GM18511 (cell line): ENCODE measurements at regions not wholly inside any gene's neighbourhood (a gene's known extent, or its start where the extent isn't known, plus 50 kb on each side); places are given as distances from the start of the nearest gene placed in this dataset.
"Not testable (repeated sequence)": the region's sequence is repeated elsewhere in the genome, so short reads cannot be mapped to it uniquely, and the experiment has no call there.

ENCODE experiments used
- ATAC-seq: cut with Tn5 transposase; IDR thresholded peaks from one replicate; pipeline ENCODE4 v1.9.1; 2021; ENCODE audit warnings: mild to moderate bottlenecking, moderate library complexity; ENCODE audit not compliant: unreplicated experiment

DNA sequence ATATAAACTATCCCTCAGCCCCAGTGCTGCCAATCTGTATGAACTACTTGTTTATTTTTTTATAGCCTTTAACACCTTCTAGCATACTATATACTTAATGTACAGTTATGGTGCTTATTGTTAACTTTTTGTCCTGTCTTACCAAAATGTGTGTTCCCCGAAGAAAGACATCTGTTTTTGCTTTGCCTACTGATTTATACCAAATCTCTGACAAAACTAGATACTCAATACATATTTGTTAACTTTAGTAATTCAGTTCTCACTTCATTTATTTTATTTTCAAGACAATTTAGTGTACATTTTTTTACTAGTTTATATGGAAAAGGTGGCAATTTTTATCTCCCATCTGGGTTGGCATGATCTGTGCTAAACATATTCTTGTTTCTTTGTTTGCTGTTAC, 824.3 kb upstream of the ATXN8OS start:
- ATAC-seq: no peak

DNA sequence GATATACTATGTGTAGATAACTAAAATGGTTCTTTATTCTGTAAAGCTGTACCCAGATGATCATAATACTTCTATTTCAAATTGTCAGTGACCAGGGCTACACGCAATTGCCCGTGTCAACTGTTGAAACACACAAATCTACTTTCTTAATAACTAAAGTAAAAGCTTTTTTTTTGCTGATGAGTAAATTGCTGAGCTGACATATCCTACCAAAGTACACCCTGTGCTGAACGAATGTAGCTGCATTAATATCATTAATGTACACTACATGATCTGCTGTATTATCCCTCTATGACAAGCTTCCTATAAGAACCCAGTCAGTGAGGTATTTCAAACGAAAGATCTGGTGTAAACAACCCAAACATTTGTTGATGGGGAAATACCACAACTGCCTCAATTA, 827.2 kb upstream of the ATXN8OS start:
- ATAC-seq: no peak

DNA sequence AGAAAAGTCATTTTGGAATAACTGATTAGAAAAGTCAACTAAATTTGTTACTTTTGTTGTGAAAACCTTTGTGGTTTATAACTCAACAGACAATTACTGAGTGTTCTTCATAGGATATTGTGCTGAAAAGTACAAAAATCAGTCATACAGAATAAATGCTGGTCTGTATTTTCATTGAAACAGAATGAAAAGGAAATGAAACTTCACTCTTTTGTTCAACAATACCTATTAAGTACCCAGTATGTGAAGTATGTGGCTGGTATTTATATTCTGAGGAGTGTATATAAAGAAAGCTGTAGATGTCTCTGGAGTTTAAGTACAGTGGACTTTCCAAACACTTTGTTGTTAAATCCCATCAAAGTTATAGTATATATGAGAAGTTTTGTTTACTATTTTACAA, 828.4 kb upstream of the ATXN8OS start:
- no peak for ATAC-seq

- ATAC-seq: no peak
Measured at GRCh38 chr13:69274231-69274630, 833.4 kb upstream of the ATXN8OS start.

- ATAC-seq: no peak
Measured at GRCh38 chr13:69264362-69265334, 843.0 kb upstream of the ATXN8OS start.

DNA sequence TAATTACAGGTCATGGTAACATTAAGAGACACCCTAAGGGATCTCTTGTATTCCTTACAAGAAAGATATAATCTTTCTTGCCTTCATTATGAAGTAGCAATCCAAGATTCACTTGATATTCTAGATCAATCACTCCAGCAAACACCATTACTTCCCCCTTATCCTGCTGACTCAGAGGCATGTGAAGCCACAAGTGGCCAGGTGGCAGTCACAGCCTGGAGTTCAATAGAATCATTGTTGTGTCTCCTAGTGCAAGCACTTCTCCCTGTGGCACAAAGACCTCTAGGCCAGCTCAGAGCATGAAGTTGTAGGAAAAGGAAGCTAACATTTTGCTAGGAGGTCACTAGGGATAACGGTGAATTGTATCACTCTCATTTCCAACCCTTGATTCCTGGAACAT, 864.3 kb upstream of the ATXN8OS start:
- no peak for ATAC-seq

- ATAC-seq: no peak
Measured at GRCh38 chr13:69234171-69234570, 873.5 kb upstream of the ATXN8OS start.

DNA sequence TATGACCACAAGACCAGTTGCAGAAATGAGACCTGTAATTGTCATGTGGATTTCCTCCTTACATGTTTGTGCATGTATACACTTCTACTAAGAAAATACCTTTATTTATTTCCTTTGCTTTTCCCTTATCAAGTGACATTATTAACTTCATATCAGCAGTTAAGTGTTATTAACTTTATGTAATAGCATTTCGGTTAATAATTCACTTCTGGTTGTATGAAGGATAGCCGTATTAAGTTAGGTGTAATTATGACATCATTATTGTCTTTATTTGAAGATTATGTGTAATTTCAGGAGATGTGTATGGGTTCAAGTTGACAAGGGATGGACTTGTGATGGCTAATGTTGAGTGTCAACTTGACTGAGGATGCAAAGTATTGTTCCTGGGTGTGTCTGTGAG, 881.2 kb upstream of the ATXN8OS start:
- ATAC-seq: no peak

DNA sequence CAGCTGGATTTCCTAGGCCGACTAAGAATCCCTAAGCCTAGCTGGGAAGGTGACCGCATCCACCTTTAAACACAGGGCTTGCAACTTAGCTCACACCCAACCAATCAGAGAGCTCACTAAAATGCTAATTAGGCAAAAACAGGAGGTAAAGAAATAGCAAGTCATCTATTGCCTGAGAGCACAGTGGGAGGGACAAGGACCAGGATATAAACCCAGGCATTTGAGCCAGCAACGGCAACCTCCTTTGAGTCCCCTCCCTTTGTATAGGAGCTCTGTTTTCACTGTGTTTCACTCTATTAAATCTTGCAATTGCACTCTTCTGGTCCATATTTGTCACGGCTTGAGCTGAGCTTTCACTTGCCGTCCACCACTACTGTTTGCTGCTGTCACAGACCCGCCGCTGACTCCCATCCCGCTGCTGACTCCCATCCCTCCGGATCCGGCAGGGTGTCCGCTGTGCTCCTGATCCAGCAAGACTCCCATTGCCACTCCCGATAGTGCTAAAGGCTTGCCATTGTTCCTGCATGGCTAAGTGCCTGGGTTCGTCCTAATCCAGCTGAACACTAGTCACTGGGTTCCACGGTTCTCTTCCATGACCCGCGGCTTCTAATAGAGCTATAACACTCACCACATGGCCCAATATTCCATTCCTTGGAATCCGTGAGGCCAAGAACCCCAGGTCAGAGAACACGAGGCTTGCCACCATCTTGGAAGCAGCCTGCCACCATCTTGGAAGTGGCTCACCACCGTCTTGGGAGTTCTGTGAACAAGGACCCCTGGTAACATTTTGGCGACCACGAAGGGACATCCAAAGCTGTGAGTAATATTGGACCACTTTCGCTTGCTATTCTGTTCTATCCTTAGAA, 885.8 kb upstream of the ATXN8OS start:
- ATAC-seq: not testable (repeated sequence)

GRCh38 chr13:69213396-69213795, 894.2 kb upstream of the ATXN8OS start:
- ATAC-seq: no peak

DNA sequence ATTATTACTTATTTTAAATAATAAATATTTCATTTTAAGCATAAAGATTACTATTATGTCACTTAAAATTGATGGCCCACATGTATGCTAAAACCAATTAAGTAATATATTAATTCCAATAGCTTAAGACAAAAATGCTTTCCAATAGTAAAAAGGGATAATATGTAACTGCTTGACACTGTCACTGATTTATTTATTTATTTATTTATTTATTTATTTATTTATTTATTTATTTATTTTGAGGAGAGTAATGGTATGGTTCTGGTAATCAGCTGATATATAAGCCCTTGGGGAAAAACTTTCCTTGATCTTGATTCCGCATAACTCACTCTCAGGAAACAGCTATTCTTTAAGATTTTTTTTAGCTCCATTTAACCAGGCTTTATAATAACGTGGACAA, 903.0 kb upstream of the ATXN8OS start:
- no peak for ATAC-seq

- ATAC-seq: no peak
Measured at GRCh38 chr13:69202996-69203395, 904.6 kb upstream of the ATXN8OS start.

DNA sequence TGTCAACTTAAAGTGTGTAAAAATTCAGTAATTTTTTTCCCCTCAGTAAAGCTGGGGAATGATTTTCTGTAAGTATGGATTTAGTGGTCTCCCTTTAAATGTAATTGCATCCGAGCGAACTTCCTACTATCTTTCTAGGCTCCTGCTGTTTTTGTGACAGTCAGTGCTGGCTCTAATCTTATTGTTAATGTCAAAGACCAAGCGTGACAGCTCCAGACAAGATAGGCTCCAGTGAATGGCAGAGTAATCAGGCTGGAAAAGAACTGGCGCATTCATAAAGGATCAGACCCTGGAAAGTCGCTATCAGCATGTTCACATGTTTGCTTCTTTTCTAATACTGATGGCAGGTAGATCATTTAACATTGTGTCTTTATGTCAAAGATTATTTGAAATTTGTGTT, 908.0 kb upstream of the ATXN8OS start:
- no peak for ATAC-seq

DNA sequence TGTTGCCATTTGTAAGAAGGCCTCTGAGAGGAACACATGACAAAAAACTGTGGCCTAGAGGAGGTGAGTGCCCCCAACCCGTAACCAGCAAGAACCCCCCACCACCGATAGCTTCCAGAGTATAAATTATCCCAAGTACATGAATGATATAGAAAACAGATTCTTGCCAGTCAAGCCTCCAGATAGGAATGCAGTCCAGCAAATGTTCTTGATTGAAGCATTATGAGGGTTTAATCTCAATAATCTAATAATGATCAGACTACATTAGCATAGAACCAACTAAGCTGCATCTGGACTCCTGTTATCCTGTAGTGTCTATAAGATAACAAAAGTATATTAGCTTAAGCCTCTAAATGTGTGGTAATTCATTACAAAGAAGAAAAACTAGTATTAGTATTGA, 908.9 kb upstream of the ATXN8OS start:
- no peak for ATAC-seq

DNA sequence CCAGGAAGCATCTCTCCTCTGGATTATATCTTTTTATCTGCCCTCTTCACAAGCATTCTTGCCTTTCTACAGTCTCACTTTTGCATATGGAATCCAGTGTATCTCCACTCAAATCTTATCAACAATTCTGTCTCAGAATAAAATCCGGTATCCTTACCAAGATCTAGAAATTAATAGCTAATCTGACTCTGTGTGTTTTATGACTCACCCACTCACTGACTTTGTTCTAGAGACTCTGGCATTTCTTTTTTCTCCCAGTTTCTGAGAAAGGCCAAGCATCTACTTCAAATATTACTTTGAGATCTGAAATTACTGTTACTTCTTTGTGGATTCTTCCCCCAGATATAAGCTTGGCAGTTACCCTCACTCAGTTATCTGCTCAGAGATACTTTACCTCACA, 913.5 kb upstream of the ATXN8OS start:
- no peak for ATAC-seq

- ATAC-seq: no peak
Measured at GRCh38 chr13:69180034-69180433, 927.6 kb upstream of the ATXN8OS start.

DNA sequence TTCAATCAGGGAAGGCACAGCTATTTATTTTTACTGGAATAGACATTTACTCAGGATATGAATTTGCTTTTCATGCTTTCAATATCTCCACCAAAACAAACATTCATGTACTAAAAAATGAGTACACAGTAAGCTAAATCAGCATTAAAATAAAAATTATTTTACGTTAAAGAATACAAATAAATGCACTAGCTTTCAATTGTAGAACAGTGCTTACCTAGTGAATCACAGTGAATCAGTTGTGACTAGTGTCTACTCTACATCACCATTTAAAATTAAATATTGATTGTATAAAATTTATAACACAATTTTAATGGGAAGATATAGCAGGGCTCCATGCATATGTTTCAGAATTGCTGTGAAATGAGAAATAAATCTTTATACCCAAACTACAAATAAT, 929.6 kb upstream of the ATXN8OS start:
- ATAC-seq: no peak

DNA sequence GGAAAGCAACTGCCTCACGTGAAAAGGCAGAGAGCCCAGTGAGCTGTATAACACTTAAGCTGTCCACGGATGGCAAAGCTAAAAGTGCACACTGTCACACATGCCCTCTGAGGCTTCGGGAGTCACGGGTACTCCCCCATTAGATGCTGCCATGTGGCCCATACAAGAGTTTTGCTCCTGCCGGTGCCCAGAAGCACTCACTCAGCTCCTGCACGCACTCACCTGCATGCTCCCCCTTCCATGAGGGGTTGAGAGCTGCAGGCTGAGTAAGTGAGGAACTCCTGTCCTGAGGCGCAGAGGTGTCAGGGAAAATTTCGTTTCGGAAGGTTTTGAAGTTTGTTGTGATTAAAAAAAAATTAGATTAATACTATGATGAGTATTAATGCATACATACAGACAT, 939.2 kb upstream of the ATXN8OS start:
- no peak for ATAC-seq

DNA sequence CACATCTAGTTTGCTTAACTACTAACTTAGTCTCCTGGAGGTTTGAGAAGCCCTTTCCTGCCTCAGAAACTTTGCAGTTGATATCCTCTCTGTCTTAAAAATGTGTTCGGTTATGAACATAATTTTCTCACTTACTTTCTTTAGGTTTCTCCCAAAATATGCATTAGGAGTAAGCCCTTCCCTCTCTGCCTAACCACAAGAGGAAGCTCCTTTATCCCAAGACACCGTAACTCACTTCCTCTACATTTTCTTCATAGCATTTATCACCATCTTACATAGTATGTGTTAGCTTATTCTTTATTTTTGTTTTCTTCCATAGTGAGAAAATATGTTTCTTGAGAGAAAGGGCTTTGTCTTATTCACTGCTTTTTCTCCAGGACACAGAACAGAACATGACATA, 952.5 kb upstream of the ATXN8OS start:
- no peak for ATAC-seq

- ATAC-seq: no peak
Measured at GRCh38 chr13:69142101-69142500, 965.5 kb upstream of the ATXN8OS start.

- ATAC-seq: no peak
Measured at GRCh38 chr13:69124996-69125395, 982.6 kb upstream of the ATXN8OS start.
